ENCODE measurements at regions not wholly inside any gene's neighbourhood (a gene's known extent, or its start where the extent isn't known, plus 50 kb on each side); places are given as distances from the start of the nearest gene placed in this dataset.

DNA sequence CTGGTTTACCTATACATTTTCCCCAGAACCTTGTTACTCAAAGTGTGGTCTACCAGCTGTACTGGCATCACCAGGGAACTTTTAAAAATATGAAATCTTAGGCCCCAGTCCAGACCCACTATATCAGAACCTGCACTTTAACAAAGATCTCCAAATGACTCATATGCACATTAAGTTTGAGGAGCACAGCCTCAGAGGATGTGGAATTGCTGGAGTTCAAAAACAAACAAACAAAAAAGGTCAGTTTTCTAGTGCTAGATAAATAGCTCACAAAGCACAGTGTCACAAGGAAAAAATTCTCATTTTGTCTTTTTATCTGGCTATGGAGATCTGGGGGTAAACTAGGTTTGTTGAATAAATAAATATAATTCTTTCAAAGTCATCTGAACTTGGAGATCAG is 68.9 kb upstream of the ANKRD55 start:
- Histone ChIP-seq H3K27ac (no peak overlapping the region), H3F3A (ENCODE audit: insufficient read depth) (0 out of 2 replicates have a peak, but pooled peaks cover 6% of the 10 kb centered on the region), H3K9me2 (ENCODE audit: insufficient read depth) (no peaks in the 10 kb centered on the region), H3K27me3 (replicated peaks; ENCODE audit: insufficient read depth) (no peaks in the 10 kb centered on the region), H3K4me1 (ENCODE audit: insufficient read depth) (no peaks in the 10 kb centered on the region; the same call in 1 of the 2 replicates), H3K9ac (no peak overlapping the region), H3K4me2 (ENCODE audit: unreplicated experiment) (no peak overlapping the region), H3K36me3 (ENCODE audit: low read depth) (no peaks in the 10 kb centered on the region), H3K79me2 (ENCODE audit: insufficient read depth) (no peaks in the 10 kb centered on the region), H2AFZ (no peak overlapping the region), H3K4me3 (no peak overlapping the region), H3K9me3 (ENCODE audit: low read depth) (no peaks in the 10 kb centered on the region), H4K20me1 (ENCODE audit: insufficient read depth) (no peaks in the 10 kb centered on the region)
- no peak for TF ChIP-seq EZH2 (IDR thresholded peaks at IDR 0.05; ENCODE audit: insufficient read depth, poor library complexity, severe bottlenecking)
- no peak for TF ChIP-seq EZH2phosphoT487 (IDR thresholded peaks at IDR 0.05; ENCODE audit: insufficient read depth, low read depth)
- in situ Hi-C loops (cut with MboI) = no loop called here
- DNase-seq = peak; percentile 17

DNA sequence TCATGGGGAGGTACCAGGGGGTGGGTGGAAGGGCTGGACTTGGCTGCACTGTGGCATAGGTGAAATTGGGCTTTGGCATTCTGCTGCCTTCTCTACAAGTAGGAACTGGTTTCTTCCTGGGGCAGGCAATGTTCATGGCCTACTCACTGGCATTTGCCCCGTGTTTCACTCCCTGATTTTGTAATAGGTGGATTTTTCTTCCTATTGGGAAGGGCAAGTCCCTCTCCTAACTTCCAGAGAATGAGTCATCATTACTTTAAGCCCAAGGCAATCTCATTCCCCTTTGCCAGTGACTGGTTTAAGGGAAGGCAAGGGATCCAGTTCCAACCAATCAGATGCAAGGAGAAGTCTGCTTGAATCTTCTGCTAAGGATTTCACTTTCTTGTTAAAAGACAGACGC is 67.9 kb upstream of the ANKRD55 start:
- 73 to 84% methylated on average over 2 of the region's 2 CpGs for WGBS, 2 experiments (ENCODE audit: low coverage in 1 of 2, low lambda C conversion rate in 2 of 2, missing lambda C conversion rate in 2 of 2)

DNA sequence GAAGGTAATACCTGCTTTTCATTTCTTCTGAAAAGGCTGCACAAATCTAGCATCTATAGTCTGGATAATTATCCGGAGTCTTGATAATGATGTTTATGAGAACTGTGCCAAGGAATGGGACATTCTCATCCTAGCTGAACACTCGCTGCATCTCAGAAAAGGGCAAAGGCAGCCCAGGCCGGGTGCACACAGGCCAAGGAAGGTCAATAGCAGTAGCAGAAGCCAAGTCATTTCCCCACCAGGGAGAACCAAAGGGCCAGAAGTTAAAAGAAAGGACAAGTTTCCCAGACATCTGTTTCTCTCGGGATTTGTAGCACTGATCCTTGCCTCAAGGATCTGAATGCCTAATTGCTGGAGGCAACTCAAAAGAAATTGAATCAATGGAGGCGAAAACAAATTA is 66.1 kb upstream of the ANKRD55 start:
- Histone ChIP-seq H3K9ac (no peak overlapping the region), H2AFZ (no peak overlapping the region), H3K27me3 (replicated peaks; ENCODE audit: insufficient read depth) (no peaks in the 10 kb centered on the region), H4K20me1 (ENCODE audit: insufficient read depth) (no peaks in the 10 kb centered on the region), H3K4me2 (ENCODE audit: unreplicated experiment) (no peak overlapping the region), H3K9me3 (ENCODE audit: low read depth) (no peaks in the 10 kb centered on the region), H3K9me2 (ENCODE audit: insufficient read depth) (no peaks in the 10 kb centered on the region), H3K27ac (no peak overlapping the region), H3K4me3 (no peak overlapping the region), H3K79me2 (ENCODE audit: insufficient read depth) (no peaks in the 10 kb centered on the region), H3K4me1 (ENCODE audit: insufficient read depth) (no peaks in the 10 kb centered on the region), H3F3A (ENCODE audit: insufficient read depth) (no peaks in the 10 kb centered on the region), H3K36me3 (ENCODE audit: low read depth) (no peaks in the 10 kb centered on the region)
- no peak for DNase-seq
- no peak for TF ChIP-seq EZH2 (IDR thresholded peaks at IDR 0.05; ENCODE audit: insufficient read depth, poor library complexity, severe bottlenecking)
- TF ChIP-seq EZH2phosphoT487 (IDR thresholded peaks at IDR 0.05; ENCODE audit: insufficient read depth, low read depth) = no peak
- in situ Hi-C loops (cut with MboI) = no loop called here
- WGBS, 2 experiments (ENCODE audit: low coverage in 1 of 2, low lambda C conversion rate in 2 of 2, missing lambda C conversion rate in 2 of 2) = 71 to 74% methylated on average over 5 of the region's 5 CpGs

More for the DNA sequence above, 67.9 kb upstream of the ANKRD55 start:
- H3K9ac ChIP-seq = no peak overlapping the region
- H3K27me3 ChIP-seq (replicated peaks; ENCODE audit: insufficient read depth) = no peaks in the 10 kb centered on the region
- no peaks in the 10 kb centered on the region for H4K20me1 ChIP-seq (ENCODE audit: insufficient read depth)
- TF ChIP-seq EZH2 (IDR thresholded peaks at IDR 0.05; ENCODE audit: insufficient read depth, poor library complexity, severe bottlenecking) (no peak), EZH2phosphoT487 (IDR thresholded peaks at IDR 0.05; ENCODE audit: insufficient read depth, low read depth) (no peak)
- 0 out of 2 replicates have a peak, but pooled peaks cover 6% of the 10 kb centered on the region for H3F3A ChIP-seq (ENCODE audit: insufficient read depth)
- H3K27ac ChIP-seq = no peak overlapping the region
- H3K4me2 ChIP-seq (ENCODE audit: unreplicated experiment) = no peak overlapping the region
- in situ Hi-C loops (cut with MboI) = no loop called here
- no peak overlapping the region for H2AFZ ChIP-seq
- no peak overlapping the region for H3K4me3 ChIP-seq
- peak; percentile 26 for DNase-seq
- H3K4me1 ChIP-seq (ENCODE audit: insufficient read depth) = no peaks in the 10 kb centered on the region; the same call in 1 of the 2 replicates
- H3K36me3 ChIP-seq (ENCODE audit: low read depth) = no peaks in the 10 kb centered on the region
- H3K9me2 ChIP-seq (ENCODE audit: insufficient read depth) = no peaks in the 10 kb centered on the region
- H3K9me3 ChIP-seq (ENCODE audit: low read depth) = no peaks in the 10 kb centered on the region
- no peaks in the 10 kb centered on the region for H3K79me2 ChIP-seq (ENCODE audit: insufficient read depth)

DNA sequence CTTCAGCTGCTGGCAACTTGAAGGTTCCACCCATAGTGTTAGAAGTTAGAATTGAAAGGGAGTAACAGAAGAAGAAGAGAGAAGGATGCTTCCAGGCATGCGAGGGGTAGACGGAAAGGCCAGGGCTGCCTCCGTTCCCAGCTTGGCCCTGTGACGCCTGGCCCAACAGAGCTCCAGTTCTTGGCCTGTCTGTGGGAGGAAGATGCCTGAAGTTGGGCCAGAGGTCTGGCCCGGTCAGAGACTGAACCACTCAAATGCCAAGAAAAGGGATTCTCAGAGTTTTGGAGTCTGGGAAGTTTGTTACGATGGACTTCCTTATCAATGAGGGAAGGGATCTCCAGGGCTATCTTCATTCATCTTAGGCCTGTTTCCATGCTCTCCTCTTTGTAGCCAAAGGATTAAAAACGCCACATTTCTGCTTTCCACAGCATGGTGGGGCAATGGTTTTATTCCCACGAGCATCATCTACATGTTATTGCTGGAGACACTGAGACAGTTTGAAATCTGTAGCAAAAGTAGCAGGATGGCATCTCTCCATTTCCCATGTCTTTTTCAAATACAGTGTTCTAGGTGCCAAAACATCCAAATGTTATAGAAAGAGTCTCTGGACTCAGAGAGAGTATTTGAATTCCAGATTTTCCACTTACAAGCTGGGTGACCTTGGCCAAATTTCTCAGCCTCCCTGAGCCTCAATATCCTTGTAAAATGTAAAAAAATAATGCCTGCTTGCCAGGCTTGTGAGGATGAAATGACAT is 65.4 kb upstream of the ANKRD55 start:
- Histone ChIP-seq H3K9me2 (ENCODE audit: insufficient read depth) (no peaks in the 10 kb centered on the region), H3K4me2 (ENCODE audit: unreplicated experiment) (no peak overlapping the region), H2AFZ (no peak overlapping the region), H4K20me1 (ENCODE audit: insufficient read depth) (no peaks in the 10 kb centered on the region), H3K9me3 (ENCODE audit: low read depth) (no peaks in the 10 kb centered on the region), H3K27me3 (replicated peaks; ENCODE audit: insufficient read depth) (no peaks in the 10 kb centered on the region), H3K9ac (no peak overlapping the region), H3F3A (ENCODE audit: insufficient read depth) (no peaks in the 10 kb centered on the region), H3K27ac (no peak overlapping the region), H3K36me3 (ENCODE audit: low read depth) (no peaks in the 10 kb centered on the region), H3K4me1 (ENCODE audit: insufficient read depth) (no peaks in the 10 kb centered on the region), H3K79me2 (ENCODE audit: insufficient read depth) (no peaks in the 10 kb centered on the region), H3K4me3 (no peak overlapping the region)
- WGBS, 2 experiments (ENCODE audit: low coverage in 1 of 2, low lambda C conversion rate in 2 of 2, missing lambda C conversion rate in 2 of 2) = 21 to 29% methylated on average over 8 of the region's 8 CpGs
- TF ChIP-seq EZH2phosphoT487 (IDR thresholded peaks at IDR 0.05; ENCODE audit: insufficient read depth, low read depth) (no peak), EZH2 (IDR thresholded peaks at IDR 0.05; ENCODE audit: insufficient read depth, poor library complexity, severe bottlenecking) (no peak)
- in situ Hi-C loops (cut with MboI) = no loop called here
- no peak for DNase-seq

All from GM23248 (cell line).